Ovary (tissue), 3 donors: ENCODE measurements at regions not wholly inside any gene's neighbourhood (a gene's known extent, or its start where the extent isn't known, plus 50 kb on each side); places are given as distances from the start of the nearest gene placed in this dataset.

Experiments used
- EP300 ChIP-seq: sonication (generic); formaldehyde crosslinking; IDR thresholded peaks from one replicate; pipeline ENCODE4 v1.6.1; 2017; ENCODE audit warnings: antibody characterized with exemption
- POLR2A ChIP-seq: fragments of 450-650 bp; IDR thresholded peaks from one replicate; pipeline ENCODE4 v1.6.1; 2017; ENCODE audit warnings: antibody characterized with exemption, mild to moderate bottlenecking, moderate library complexity
- TF ChIP-seq, protein P1 (sequence below), 3 donors: fragments of 450-650 bp in 2 of 3; fragments of 200-600 bp in 1 of 3; IDR thresholded peaks; one replicate each; pipeline versions ENCODE4 v1.5.1 to v1.8.0; 2016 to 2022; ENCODE audit warnings: antibody characterized with exemption in 3 of 3, mild to moderate bottlenecking in 1 of 3
- donor health status: DM: no; HTN: no; CAD: no.

DNA sequence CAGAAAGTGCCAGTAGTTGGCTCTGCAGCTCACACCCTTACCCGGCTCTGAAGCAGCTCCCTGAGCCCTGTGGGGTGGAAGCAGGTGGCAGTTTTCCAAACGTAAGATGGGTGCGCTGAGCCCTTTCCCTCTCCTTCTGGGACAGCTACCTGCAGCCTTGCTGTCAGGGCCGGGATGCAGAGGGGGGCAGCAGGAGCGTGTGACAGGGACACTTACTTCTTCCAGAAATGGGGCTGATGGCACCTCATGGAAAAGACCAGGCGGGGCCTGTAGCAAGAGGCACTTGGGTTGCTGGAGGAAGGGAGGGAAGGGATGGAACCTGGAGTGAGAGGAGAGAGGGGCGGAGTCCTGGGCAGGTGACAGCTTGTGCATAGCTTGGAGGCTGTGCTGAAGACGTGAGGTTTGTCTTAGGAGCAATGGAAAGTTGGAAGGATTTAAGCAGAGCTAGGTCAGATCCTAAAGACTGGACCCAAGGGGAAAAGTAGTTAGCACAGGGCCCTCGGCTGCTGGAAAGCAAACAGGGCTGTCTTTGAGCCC is 216.8 kb upstream of the RPL38 start:
- TF ChIP-seq, protein P1, sequence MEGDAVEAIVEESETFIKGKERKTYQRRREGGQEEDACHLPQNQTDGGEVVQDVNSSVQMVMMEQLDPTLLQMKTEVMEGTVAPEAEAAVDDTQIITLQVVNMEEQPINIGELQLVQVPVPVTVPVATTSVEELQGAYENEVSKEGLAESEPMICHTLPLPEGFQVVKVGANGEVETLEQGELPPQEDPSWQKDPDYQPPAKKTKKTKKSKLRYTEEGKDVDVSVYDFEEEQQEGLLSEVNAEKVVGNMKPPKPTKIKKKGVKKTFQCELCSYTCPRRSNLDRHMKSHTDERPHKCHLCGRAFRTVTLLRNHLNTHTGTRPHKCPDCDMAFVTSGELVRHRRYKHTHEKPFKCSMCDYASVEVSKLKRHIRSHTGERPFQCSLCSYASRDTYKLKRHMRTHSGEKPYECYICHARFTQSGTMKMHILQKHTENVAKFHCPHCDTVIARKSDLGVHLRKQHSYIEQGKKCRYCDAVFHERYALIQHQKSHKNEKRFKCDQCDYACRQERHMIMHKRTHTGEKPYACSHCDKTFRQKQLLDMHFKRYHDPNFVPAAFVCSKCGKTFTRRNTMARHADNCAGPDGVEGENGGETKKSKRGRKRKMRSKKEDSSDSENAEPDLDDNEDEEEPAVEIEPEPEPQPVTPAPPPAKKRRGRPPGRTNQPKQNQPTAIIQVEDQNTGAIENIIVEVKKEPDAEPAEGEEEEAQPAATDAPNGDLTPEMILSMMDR (IDR thresholded peaks at IDR 0.05): no peak
- TF ChIP-seq POLR2A (no peak), EP300 (no peak)
